HepG2 (cell line): ENCODE measurements at regions not wholly inside any gene's neighbourhood (a gene's known extent, or its start where the extent isn't known, plus 50 kb on each side); places are given as distances from the start of the nearest gene placed in this dataset.
A peak's percentile ranks its signal among the peaks of the same experiment; 100 is the strongest.

Source experiments
- ARID5B ChIP-seq: IDR thresholded peaks from 2 replicates; pipeline ENCODE4 v1.4.0; 2020; ENCODE audit warnings: mild to moderate bottlenecking, missing genetic modification reagents
- CBX2 ChIP-seq, 2 experiments: fragments of 200-600 bp in 1 of 2; sonication (generic); formaldehyde crosslinking in 1 of 2; IDR thresholded peaks; 2 replicates each; pipeline versions ENCODE4 v1.7.0 to v1.8.1; 2018 to 2022; ENCODE audit warnings: low read depth in 2 of 2, low read length in 1 of 2, mild to moderate bottlenecking in 1 of 2, missing genetic modification reagents in 1 of 2
- EED ChIP-seq: sonication (generic); formaldehyde crosslinking; IDR thresholded peaks from 2 replicates; pipeline ENCODE4 v1.5.0; 2020; ENCODE audit warnings: mild to moderate bottlenecking, missing genetic modification reagents
- ELF1 ChIP-seq: sonication (generic); formaldehyde crosslinking; IDR thresholded peaks from 2 replicates; pipeline ENCODE4 v1.4.0; 2020; ENCODE audit warnings: missing genetic modification reagents
- ESRRA ChIP-seq: sonication (generic); formaldehyde crosslinking; IDR thresholded peaks from 2 replicates; pipeline ENCODE4 v1.5.1; 2020; ENCODE audit warnings: mild to moderate bottlenecking, low read depth, missing genetic modification reagents
- HDAC1 ChIP-seq: sonication (generic); formaldehyde crosslinking; IDR thresholded peaks from 2 replicates; pipeline ENCODE4 v1.5.1; 2020; ENCODE audit warnings: mild to moderate bottlenecking, missing genetic modification reagents
- HNRNPK ChIP-seq: fragments of 200-400 bp; formaldehyde crosslinking; IDR thresholded peaks from 2 replicates; pipeline ENCODE4 v1.6.1; 2018; ENCODE audit warnings: low read length, low read depth, moderate library complexity, mild to moderate bottlenecking; ENCODE audit not compliant: poor library complexity, severe bottlenecking
- HOXA3 ChIP-seq: sonication (generic); formaldehyde crosslinking; IDR thresholded peaks from 2 replicates; pipeline ENCODE4 v1.5.0; 2020; ENCODE audit warnings: missing genetic modification reagents
- PCBP2 ChIP-seq: fragments of 200-400 bp; formaldehyde crosslinking; optimal IDR thresholded peaks from 2 replicates; pipeline ENCODE3; 2018; ENCODE audit warnings: low read length, low read depth; ENCODE audit not compliant: poor library complexity, severe bottlenecking
- RFXANK ChIP-seq: IDR thresholded peaks from 2 replicates; pipeline ENCODE4 v1.6.1; 2016
- U2AF1 ChIP-seq: fragments of 200-400 bp; formaldehyde crosslinking; optimal IDR thresholded peaks from 2 replicates; pipeline ENCODE3; 2017; ENCODE audit warnings: mild to moderate bottlenecking, low read depth, low read length
- ZBTB26 ChIP-seq: IDR thresholded peaks from 2 replicates; pipeline ENCODE4 v1.6.1; 2016; ENCODE audit warnings: missing compliant biosample characterization, missing genetic modification reagents, borderline replicate concordance
- ZBTB8A ChIP-seq: sonication (generic); formaldehyde crosslinking; IDR thresholded peaks from 2 replicates; pipeline ENCODE4 v1.4.0; 2020; ENCODE audit warnings: mild to moderate bottlenecking, low read depth, missing genetic modification reagents, borderline replicate concordance
- ZFP62 ChIP-seq: sonication (generic); formaldehyde crosslinking; IDR thresholded peaks from 2 replicates; pipeline ENCODE4 v1.4.0; 2020; ENCODE audit warnings: missing genetic modification reagents
- ZNF180 ChIP-seq: sonication (generic); formaldehyde crosslinking; IDR thresholded peaks from 2 replicates; pipeline ENCODE4 v1.4.0; 2020; ENCODE audit warnings: low read depth, missing genetic modification reagents, borderline replicate concordance
- ZNF230 ChIP-seq: sonication (generic); formaldehyde crosslinking; IDR thresholded peaks from 2 replicates; pipeline ENCODE4 v1.4.0; 2020; ENCODE audit warnings: mild to moderate bottlenecking, missing genetic modification reagents
- ZSCAN20 ChIP-seq: sonication (generic); formaldehyde crosslinking; IDR thresholded peaks from 2 replicates; pipeline ENCODE4 v1.4.0; 2020; ENCODE audit warnings: missing genetic modification reagents, mild to moderate bottlenecking, borderline replicate concordance
- TF ChIP-seq, protein P1 (sequence below): sonication (generic); formaldehyde crosslinking; IDR thresholded peaks from 2 replicates; pipeline ENCODE4 v1.5.0; 2020; ENCODE audit warnings: missing genetic modification reagents
- TF ChIP-seq, protein P2 (sequence below): sonication (generic); formaldehyde crosslinking; IDR thresholded peaks from 2 replicates; pipeline ENCODE4 v1.4.0; 2020; ENCODE audit warnings: mild to moderate bottlenecking, missing genetic modification reagents

- TF ChIP-seq EED (CRISPR knock-in tag): no peak
- TF ChIP-seq ZFP62 (CRISPR knock-in tag): no peak
- TF ChIP-seq HNRNPK: no peak
- no peak for TF ChIP-seq ZNF230 (CRISPR knock-in tag)
- TF ChIP-seq, protein P1, sequence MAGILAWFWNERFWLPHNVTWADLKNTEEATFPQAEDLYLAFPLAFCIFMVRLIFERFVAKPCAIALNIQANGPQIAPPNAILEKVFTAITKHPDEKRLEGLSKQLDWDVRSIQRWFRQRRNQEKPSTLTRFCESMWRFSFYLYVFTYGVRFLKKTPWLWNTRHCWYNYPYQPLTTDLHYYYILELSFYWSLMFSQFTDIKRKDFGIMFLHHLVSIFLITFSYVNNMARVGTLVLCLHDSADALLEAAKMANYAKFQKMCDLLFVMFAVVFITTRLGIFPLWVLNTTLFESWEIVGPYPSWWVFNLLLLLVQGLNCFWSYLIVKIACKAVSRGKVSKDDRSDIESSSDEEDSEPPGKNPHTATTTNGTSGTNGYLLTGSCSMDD (CRISPR knock-in tag): no peak
- TF ChIP-seq HOXA3: no peak
- TF ChIP-seq ZBTB26: no peak
- TF ChIP-seq ELF1 (CRISPR knock-in tag): 0 out of 2 replicates have a peak, but pooled peaks have one; percentile 18
- no peak for TF ChIP-seq CBX2 (IDR thresholded peaks at IDR 0.05; ENCODE audit: low read depth, low read length)
- TF ChIP-seq CBX2 (CRISPR knock-in tag; IDR thresholded peaks at IDR 0.05; ENCODE audit: low read depth): no peak
- TF ChIP-seq, protein P2, sequence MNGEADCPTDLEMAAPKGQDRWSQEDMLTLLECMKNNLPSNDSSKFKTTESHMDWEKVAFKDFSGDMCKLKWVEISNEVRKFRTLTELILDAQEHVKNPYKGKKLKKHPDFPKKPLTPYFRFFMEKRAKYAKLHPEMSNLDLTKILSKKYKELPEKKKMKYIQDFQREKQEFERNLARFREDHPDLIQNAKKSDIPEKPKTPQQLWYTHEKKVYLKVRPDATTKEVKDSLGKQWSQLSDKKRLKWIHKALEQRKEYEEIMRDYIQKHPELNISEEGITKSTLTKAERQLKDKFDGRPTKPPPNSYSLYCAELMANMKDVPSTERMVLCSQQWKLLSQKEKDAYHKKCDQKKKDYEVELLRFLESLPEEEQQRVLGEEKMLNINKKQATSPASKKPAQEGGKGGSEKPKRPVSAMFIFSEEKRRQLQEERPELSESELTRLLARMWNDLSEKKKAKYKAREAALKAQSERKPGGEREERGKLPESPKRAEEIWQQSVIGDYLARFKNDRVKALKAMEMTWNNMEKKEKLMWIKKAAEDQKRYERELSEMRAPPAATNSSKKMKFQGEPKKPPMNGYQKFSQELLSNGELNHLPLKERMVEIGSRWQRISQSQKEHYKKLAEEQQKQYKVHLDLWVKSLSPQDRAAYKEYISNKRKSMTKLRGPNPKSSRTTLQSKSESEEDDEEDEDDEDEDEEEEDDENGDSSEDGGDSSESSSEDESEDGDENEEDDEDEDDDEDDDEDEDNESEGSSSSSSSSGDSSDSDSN (CRISPR knock-in tag): no peak
- TF ChIP-seq ZNF180 (CRISPR knock-in tag): no peak
- no peak for TF ChIP-seq PCBP2
- no peak for TF ChIP-seq ZBTB8A (CRISPR knock-in tag)
- TF ChIP-seq U2AF1: no peak
- TF ChIP-seq ZSCAN20 (CRISPR knock-in tag): no peak
- peak; percentile 44; the same call in 1 of the 2 replicates for TF ChIP-seq HDAC1 (CRISPR knock-in tag)
- peak; percentile 76 for TF ChIP-seq ARID5B (CRISPR knock-in tag)
- no peak for TF ChIP-seq ESRRA (CRISPR knock-in tag)
- TF ChIP-seq RFXANK: no peak
These were observed 561.1 kb downstream of the NPHP4 start (continued) for GRCh38 chr1:5430911-5431697.
